A673 (cell line): ENCODE measurements at regions not wholly inside any gene's neighbourhood (a gene's known extent, or its start where the extent isn't known, plus 50 kb on each side); places are given as distances from the start of the nearest gene placed in this dataset.

Source experiments
- BruUV-seq: library from RNA; stranded (reverse); fragments of 400-500 nt; replicated peaks from 2 replicates; lab custom pipeline; 2021; lab: Mats Ljungman, UMichigan
- CTCF ChIA-PET: fragments of 300-600 bp; sonication (Branson Sonifier 250); formaldehyde crosslinking; loops from one replicate; lab custom pipeline; 2022; ENCODE audit warnings: antibody characterized with exemption; lab: Charles Lee
- POLR2A ChIA-PET: fragments of 300-600 bp; sonication (Branson Sonifier 250); formaldehyde crosslinking; loops from one replicate; lab custom pipeline; 2022; ENCODE audit warnings: antibody characterized with exemption; ENCODE audit not compliant: low non-redundant PET; lab: Charles Lee
- DNase-seq: peaks from one replicate; pipeline ENCODE4 v3.0.0-alpha.2; 2015; ENCODE audit warnings: low spot score
- H3K27ac ChIP-seq: fragments of 200-600 bp; sonication (generic); 2 replicates; pipeline ENCODE4 v1.5.1; 2016; ENCODE audit warnings: mixed run types, low read depth, mild to moderate bottlenecking, mixed read lengths, antibody characterized with exemption, low read length; ENCODE audit not compliant: poor library complexity, severe bottlenecking
- H3K27me3 ChIP-seq: fragments of 200-600 bp; sonication (generic); replicated peaks from 2 replicates; pipeline ENCODE4 v1.6.1; 2017; ENCODE audit warnings: mixed run types, low read depth, mild to moderate bottlenecking, mixed read lengths, antibody characterized with exemption, low read length; ENCODE audit not compliant: insufficient read depth, poor library complexity
- H3K36me3 ChIP-seq: fragments of 200-600 bp; sonication (generic); 2 replicates; pipeline ENCODE4 v1.6.1; 2016; ENCODE audit warnings: mixed run types, mild to moderate bottlenecking, mixed read lengths, antibody characterized with exemption, low read length; ENCODE audit not compliant: insufficient read depth, poor library complexity, severe bottlenecking
- H3K4me1 ChIP-seq: fragments of 200-600 bp; sonication (generic); 2 replicates; pipeline ENCODE4 v1.6.1; 2017; ENCODE audit warnings: mixed run types, mild to moderate bottlenecking, mixed read lengths, antibody characterized with exemption, low read length; ENCODE audit not compliant: insufficient read depth, poor library complexity, severe bottlenecking
- H3K4me3 ChIP-seq: fragments of 200-600 bp; sonication (generic); 2 replicates; pipeline ENCODE4 v1.5.1; 2016; ENCODE audit warnings: low read depth, mixed run types, mild to moderate bottlenecking, mixed read lengths, low read length; ENCODE audit not compliant: poor library complexity, severe bottlenecking
- H3K9me3 ChIP-seq: fragments of 200-600 bp; sonication (generic); 2 replicates; pipeline ENCODE4 v1.6.1; 2016; ENCODE audit warnings: mixed run types, low read depth, mild to moderate bottlenecking, mixed read lengths, antibody characterized with exemption, low read length; ENCODE audit not compliant: poor library complexity, severe bottlenecking
- CTCF ChIP-seq: fragments of 300-800, 200-600 bp; sonication (generic); conservative IDR thresholded peaks from 2 replicates; pipeline ENCODE4 v1.5.1; 2017; ENCODE audit warnings: low read depth, mild to moderate bottlenecking, antibody characterized with exemption, low read length, moderate library complexity, mixed read lengths
- EZH2 ChIP-seq: fragments of 200-600 bp; sonication (generic); IDR thresholded peaks from 2 replicates; pipeline ENCODE4 v1.6.1; 2017; ENCODE audit warnings: borderline replicate concordance, low read depth, mild to moderate bottlenecking, mixed read lengths, antibody characterized with exemption, low read length; ENCODE audit not compliant: poor library complexity, severe bottlenecking
- intact Hi-C: fragments of 100-400 bp; cut with micrococcal nuclease; formaldehyde crosslinking; loops from one replicate; pipeline ENCODE4 v1.10.0; 2022; ENCODE audit not compliant: unreplicated experiment

DNA sequence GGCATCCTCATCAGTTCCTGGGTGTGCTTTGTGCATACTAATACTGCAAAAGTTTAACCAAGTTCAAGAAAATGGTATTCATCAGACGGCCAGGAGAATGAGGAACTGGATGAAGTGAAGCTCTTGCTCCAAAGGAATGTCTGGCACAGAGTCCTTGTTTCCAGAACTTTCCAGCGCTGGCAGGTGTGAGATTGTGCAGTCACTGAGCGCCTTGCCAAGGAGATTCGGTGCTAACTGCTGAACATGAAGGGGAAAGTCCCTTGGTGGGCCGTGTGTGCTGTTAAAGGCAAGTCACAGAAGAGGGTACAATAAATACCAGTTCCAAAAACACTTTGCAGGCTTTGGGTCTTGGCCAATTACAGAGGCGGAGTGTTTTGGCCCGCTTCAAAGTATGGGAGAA is 262.3 kb upstream of the SOX4 start:
- intact Hi-C loops, result no loop called here
- no peaks in the 10 kb centered on the region for H3K9me3 ChIP-seq
- no peaks in the 10 kb centered on the region for H3K36me3 ChIP-seq
- ChIA-PET POLR2A (no interaction called here), CTCF (interaction anchor here (0.7 kb wide), 1 partner anchor 32 kb away, joined by 3 read pairs; no protein-coding TSS in a partner anchor)
- no TSS peak for BruUV-seq
- H3K27me3 ChIP-seq, result no peaks in the 10 kb centered on the region
- no peaks in the 10 kb centered on the region for H3K4me1 ChIP-seq
- H3K4me3 ChIP-seq, result no peak overlapping the region
- DNase-seq, result no peak
- no peak for TF ChIP-seq CTCF
- TF ChIP-seq EZH2, result no peak
- H3K27ac ChIP-seq, result no peak overlapping the region

DNA sequence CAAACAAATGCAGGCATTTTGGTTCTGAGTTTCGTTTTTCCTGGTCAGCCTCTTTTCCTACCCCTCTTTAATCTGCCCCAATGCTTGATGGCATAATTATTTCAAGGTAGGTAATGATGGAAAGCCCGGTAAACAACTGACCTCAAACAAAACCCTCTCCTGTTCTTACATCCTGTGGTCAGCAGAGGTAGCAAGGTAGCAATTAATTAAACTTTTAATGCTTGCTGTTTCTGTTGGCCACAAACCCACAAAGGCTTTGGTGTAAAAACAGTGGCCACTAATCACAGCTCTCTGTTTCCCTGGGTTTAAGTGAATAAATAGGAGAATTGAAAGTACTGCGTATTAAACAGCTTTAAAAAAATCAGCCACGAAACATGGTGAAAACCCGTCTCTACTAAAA is 261.5 kb upstream of the SOX4 start:
- ChIA-PET POLR2A (no interaction called here), CTCF (no interaction called here)
- Histone ChIP-seq H3K27ac (no peak overlapping the region), H3K4me1 (no peaks in the 10 kb centered on the region), H3K36me3 (no peaks in the 10 kb centered on the region), H3K4me3 (no peak overlapping the region), H3K9me3 (no peaks in the 10 kb centered on the region), H3K27me3 (no peaks in the 10 kb centered on the region)
- no peak for TF ChIP-seq CTCF
- DNase-seq, result no peak
- no TSS peak for BruUV-seq
- intact Hi-C loops, result no loop called here

DNA sequence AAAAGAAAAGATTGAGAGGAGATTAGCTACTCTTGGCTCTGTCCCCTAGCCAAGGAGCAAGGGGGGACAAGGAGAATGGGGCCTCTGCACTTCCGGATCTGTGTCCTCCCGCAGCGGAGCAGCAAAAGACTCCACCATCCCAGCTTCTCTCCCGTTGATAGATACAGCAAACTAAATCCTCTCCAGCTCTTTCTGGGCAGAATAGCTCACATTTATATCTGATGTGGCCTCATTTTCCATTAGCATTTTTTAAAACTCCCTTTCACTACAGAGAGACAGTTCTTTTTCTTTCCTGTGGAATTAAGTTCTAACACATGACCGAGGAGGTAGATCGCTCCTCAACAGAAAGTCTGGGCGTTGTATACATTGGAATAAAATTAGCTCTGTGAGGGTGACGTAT is 260.9 kb upstream of the SOX4 start:
- Histone ChIP-seq H3K27me3 (no peaks in the 10 kb centered on the region), H3K9me3 (no peaks in the 10 kb centered on the region), H3K4me3 (no peak overlapping the region), H3K4me1 (no peaks in the 10 kb centered on the region), H3K36me3 (no peaks in the 10 kb centered on the region), H3K27ac (no peak overlapping the region)
- ChIA-PET CTCF (no interaction called here), POLR2A (no interaction called here)
- DNase-seq, result no peak
- BruUV-seq, result no TSS peak
- intact Hi-C loops, result no loop called here
- TF ChIP-seq CTCF, result no peak
- TF ChIP-seq EZH2, result no peak
